OCI-LY7 (cell line): ENCODE measurements at regions not wholly inside any gene's neighbourhood (a gene's known extent, or its start where the extent isn't known, plus 50 kb on each side); places are given as distances from the start of the nearest gene placed in this dataset.

ENCODE experiments used
- BruUV-seq: library from RNA; stranded (reverse); fragments of 400-500 nt; replicated peaks from 2 replicates; lab custom pipeline; 2021; lab: Mats Ljungman, UMichigan
- CTCF ChIA-PET: fragments of 300-600 bp; sonication (Branson Sonifier 250); formaldehyde crosslinking; loops from one replicate; lab custom pipeline; 2022; ENCODE audit warnings: antibody characterized with exemption; ENCODE audit not compliant: unreplicated experiment; lab: Charles Lee
- POLR2A ChIA-PET: fragments of 300-600 bp; sonication (Branson Sonifier 250); formaldehyde crosslinking; loops from one replicate; lab custom pipeline; 2022; ENCODE audit warnings: antibody characterized with exemption; lab: Charles Lee
- DNase-seq: peaks from one replicate; pipeline ENCODE4 v3.0.0-alpha.2; 2015; ENCODE audit warnings: low spot score
- H2AFZ ChIP-seq: fragments of 200-600 bp; sonication (generic), shearing (Covaris generic); 2 replicates; pipeline ENCODE4 v1.6.1; 2014; ENCODE audit warnings: mild to moderate bottlenecking, antibody characterized with exemption, low read length, moderate library complexity
- H3K27ac ChIP-seq: fragments of 200-600 bp; sonication (generic); 2 replicates; pipeline ENCODE4 v1.5.1; 2014; ENCODE audit warnings: mixed run types, low read depth, mild to moderate bottlenecking, moderate library complexity, low read length, inconsistent platforms; ENCODE audit not compliant: poor library complexity, severe bottlenecking
- H3K36me3 ChIP-seq: fragments of 200-600 bp; sonication (generic); 2 replicates; pipeline ENCODE4 v1.6.1; 2014; ENCODE audit warnings: mild to moderate bottlenecking, antibody characterized with exemption, low read length, moderate library complexity, mixed read lengths; ENCODE audit not compliant: insufficient read depth
- H3K4me1 ChIP-seq: fragments of 200-600 bp; sonication (generic); 2 replicates; pipeline ENCODE4 v1.5.1; 2014; ENCODE audit warnings: mild to moderate bottlenecking, low read length; ENCODE audit not compliant: insufficient read depth, poor library complexity, severe bottlenecking
- H3K4me2 ChIP-seq: fragments of 200-600 bp; sonication (generic); 2 replicates; pipeline ENCODE4 v1.6.1; 2014; ENCODE audit warnings: mild to moderate bottlenecking, low read length
- H3K4me3 ChIP-seq: fragments of 200-600 bp; sonication (generic); 2 replicates; pipeline ENCODE4 v1.5.1; 2014; ENCODE audit warnings: mild to moderate bottlenecking, low read depth, low read length; ENCODE audit not compliant: poor library complexity, severe bottlenecking
- H3K79me2 ChIP-seq: fragments of 200-600 bp; sonication (generic); 2 replicates; pipeline ENCODE4 v1.6.1; 2016; ENCODE audit warnings: low read depth, mild to moderate bottlenecking, low read length, moderate library complexity, mixed read lengths; ENCODE audit not compliant: insufficient read depth
- H3K9me2 ChIP-seq: fragments of 200-600 bp; sonication (generic); 2 replicates; pipeline ENCODE4 v1.6.1; 2016; ENCODE audit warnings: mild to moderate bottlenecking, low read length, mixed read lengths; ENCODE audit not compliant: insufficient read depth
- H3K9me3 ChIP-seq: fragments of 200-600 bp; sonication (generic); 2 replicates; pipeline ENCODE4 v1.6.1; 2014; ENCODE audit warnings: mild to moderate bottlenecking, mixed run types, low read length, mixed read lengths
- H4K20me1 ChIP-seq: fragments of 200-600 bp; sonication (generic); 2 replicates; pipeline ENCODE4 v1.6.1; 2014; ENCODE audit warnings: mild to moderate bottlenecking, antibody characterized with exemption, low read length, moderate library complexity, mixed read lengths; ENCODE audit not compliant: insufficient read depth
- CTCF ChIP-seq: fragments of 200-600 bp; sonication (generic); conservative IDR thresholded peaks from 2 replicates; pipeline ENCODE4 v1.5.1; 2014; ENCODE audit warnings: mild to moderate bottlenecking, antibody characterized with exemption, low read length, moderate library complexity, mixed read lengths
- EZH2phosphoT487 ChIP-seq: fragments of 200-600 bp; sonication (generic); IDR thresholded peaks from 2 replicates; pipeline ENCODE4 v1.6.1; 2018; ENCODE audit warnings: low read depth, borderline replicate concordance, mild to moderate bottlenecking, mixed run types, antibody characterized with exemption, low read length, moderate library complexity, mixed read lengths
- intact Hi-C: fragments of 100-400 bp; cut with micrococcal nuclease; formaldehyde crosslinking; loops from one replicate; pipeline ENCODE4 v1.10.0; 2022; ENCODE audit not compliant: unreplicated experiment

- Histone ChIP-seq H3K9me3 (no peaks in the 10 kb centered on the region), H3K4me3 (no peak overlapping the region), H2AFZ (no peak overlapping the region), H3K4me1 (no peaks in the 10 kb centered on the region), H3K9me2 (no peaks in the 10 kb centered on the region), H3K79me2 (no peaks in the 10 kb centered on the region), H3K4me2 (no peak overlapping the region), H3K27ac (no peak overlapping the region), H4K20me1 (no peaks in the 10 kb centered on the region), H3K36me3 (no peaks in the 10 kb centered on the region)
- ChIA-PET POLR2A (interaction anchor here (0.9 to 1.1 kb wide), 2 partner anchors 9 to 64 kb away, joined by 3 read pairs; no protein-coding TSS in a partner anchor), CTCF (no interaction called here)
- BruUV-seq: no TSS peak
- TF ChIP-seq EZH2phosphoT487: no peak
- no peak for TF ChIP-seq CTCF
- intact Hi-C loops: no loop called here
- no peak for DNase-seq
Observed at GRCh38 chr3:30289324-30289723, 317.1 kb upstream of the TGFBR2 start.

GRCh38 chr3:30289766-30290165 lies 316.6 kb upstream of the TGFBR2 start:
- Histone ChIP-seq H3K79me2 (no peaks in the 10 kb centered on the region), H3K27ac (no peak overlapping the region), H3K9me3 (no peaks in the 10 kb centered on the region), H2AFZ (no peak overlapping the region), H3K4me1 (no peaks in the 10 kb centered on the region), H3K9me2 (no peaks in the 10 kb centered on the region), H3K36me3 (no peaks in the 10 kb centered on the region), H4K20me1 (no peaks in the 10 kb centered on the region), H3K4me3 (no peak overlapping the region), H3K4me2 (no peak overlapping the region)
- BruUV-seq: no TSS peak
- intact Hi-C loops: no loop called here
- POLR2A ChIA-PET: interaction anchor here (1.1 kb wide), 1 partner anchor 9 kb away, joined by 3 read pairs; no protein-coding TSS in a partner anchor
- CTCF ChIA-PET: no interaction called here
- DNase-seq: no peak
- TF ChIP-seq EZH2phosphoT487 (no peak), CTCF (no peak)

- no peaks in the 10 kb centered on the region for H3K79me2 ChIP-seq
- no peak overlapping the region for H2AFZ ChIP-seq
- no peak overlapping the region for H3K27ac ChIP-seq
- POLR2A ChIA-PET: interaction anchor here (1.1 kb wide), 1 partner anchor 8 kb away, joined by 3 read pairs; no protein-coding TSS in a partner anchor
- H3K9me3 ChIP-seq: no peaks in the 10 kb centered on the region
- CTCF ChIA-PET: no interaction called here
- H4K20me1 ChIP-seq: no peaks in the 10 kb centered on the region
- intact Hi-C loops: no loop called here
- H3K36me3 ChIP-seq: no peaks in the 10 kb centered on the region
- H3K9me2 ChIP-seq: no peaks in the 10 kb centered on the region
- no peak overlapping the region for H3K4me2 ChIP-seq
- no peak for DNase-seq
- TF ChIP-seq EZH2phosphoT487: no peak
- no peak for TF ChIP-seq CTCF
- no peaks in the 10 kb centered on the region for H3K4me1 ChIP-seq
- BruUV-seq: no TSS peak
- H3K4me3 ChIP-seq: no peak overlapping the region
Observed at GRCh38 chr3:30290479-30290878, 315.9 kb upstream of the TGFBR2 start.
